Kidney (tissue), 13 donors: ENCODE measurements at regions not wholly inside any gene's neighbourhood (a gene's known extent, or its start where the extent isn't known, plus 50 kb on each side); places are given as distances from the start of the nearest gene placed in this dataset.

ENCODE experiments used
- DNase-seq, 5 donors: peaks; one replicate each; pipeline ENCODE4 v3.0.0-alpha.2; 2013 to 2020
- FAIRE-seq: peaks from 2 replicates; lab custom pipeline; 2012; peaks lifted over from hg19 to GRCh38; lab: Jason Lieb, UNC
- H3K27ac ChIP-seq, 2 donors: one replicate each; pipeline ENCODE4 v1.7.0; 2013; ENCODE audit warnings: low read depth in 2 of 2, low read length in 2 of 2, inconsistent platforms in 1 of 2
- H3K27me3 ChIP-seq: one replicate; pipeline ENCODE4 v1.7.1; 2013; ENCODE audit warnings: low read length, inconsistent platforms; ENCODE audit not compliant: control insufficient read depth, insufficient read depth
- H3K36me3 ChIP-seq, 3 donors: one replicate each; pipeline versions ENCODE4 v1.7.0 to v1.7.1; 2013; ENCODE audit warnings: low read length in 3 of 3, control low read depth in 1 of 3, inconsistent platforms in 1 of 3; ENCODE audit not compliant: insufficient read depth in 3 of 3, control insufficient read depth in 2 of 3
- H3K4me1 ChIP-seq, 3 donors: one replicate each; pipeline versions ENCODE4 v1.7.0 to v1.7.1; 2013; ENCODE audit warnings: low read length in 3 of 3, inconsistent platforms in 1 of 3, low read depth in 1 of 3; ENCODE audit not compliant: control insufficient read depth in 2 of 3, insufficient read depth in 2 of 3
- H3K4me3 ChIP-seq, 3 donors: one replicate each; pipeline versions ENCODE4 v1.7.0 to v1.8.1; 2013; ENCODE audit warnings: low read length in 3 of 3, control low read depth in 1 of 3, inconsistent platforms in 1 of 3
- H3K9ac ChIP-seq, 3 donors: one replicate each; pipeline versions ENCODE4 v1.7.0 to v1.7.1; 2013; ENCODE audit warnings: low read length in 3 of 3, control low read depth in 1 of 3, inconsistent platforms in 1 of 3
- H3K9me3 ChIP-seq, 3 donors: one replicate each; pipeline versions ENCODE4 v1.7.0 to v1.7.1; 2013; ENCODE audit warnings: low read length in 3 of 3, control low read depth in 1 of 3, inconsistent platforms in 1 of 3; ENCODE audit not compliant: control insufficient read depth in 2 of 3, insufficient read depth in 1 of 3
- intact Hi-C: fragments of 100-400 bp; cut with DNase I; formaldehyde crosslinking; loops from one replicate; pipeline ENCODE4 v1.11.1; 2022
- TF ChIP-seq, protein P1 (sequence below): IDR thresholded peaks from 3 replicates; pipeline ENCODE4 v1.5.1; 2012; ENCODE audit warnings: mild to moderate bottlenecking, moderate library complexity, borderline replicate concordance; ENCODE audit not compliant: insufficient read depth; ENCODE audit errors: extremely low read depth
- donor health status: control.
- donor health status: control.
- donor health status: control.
- donor health status: control.
- donor health status: control.
- donor health status: DM: yes; HTN: yes; CAD: no.
- donor health status: Normal renal cell carcinoma (clear cell type).

DNA sequence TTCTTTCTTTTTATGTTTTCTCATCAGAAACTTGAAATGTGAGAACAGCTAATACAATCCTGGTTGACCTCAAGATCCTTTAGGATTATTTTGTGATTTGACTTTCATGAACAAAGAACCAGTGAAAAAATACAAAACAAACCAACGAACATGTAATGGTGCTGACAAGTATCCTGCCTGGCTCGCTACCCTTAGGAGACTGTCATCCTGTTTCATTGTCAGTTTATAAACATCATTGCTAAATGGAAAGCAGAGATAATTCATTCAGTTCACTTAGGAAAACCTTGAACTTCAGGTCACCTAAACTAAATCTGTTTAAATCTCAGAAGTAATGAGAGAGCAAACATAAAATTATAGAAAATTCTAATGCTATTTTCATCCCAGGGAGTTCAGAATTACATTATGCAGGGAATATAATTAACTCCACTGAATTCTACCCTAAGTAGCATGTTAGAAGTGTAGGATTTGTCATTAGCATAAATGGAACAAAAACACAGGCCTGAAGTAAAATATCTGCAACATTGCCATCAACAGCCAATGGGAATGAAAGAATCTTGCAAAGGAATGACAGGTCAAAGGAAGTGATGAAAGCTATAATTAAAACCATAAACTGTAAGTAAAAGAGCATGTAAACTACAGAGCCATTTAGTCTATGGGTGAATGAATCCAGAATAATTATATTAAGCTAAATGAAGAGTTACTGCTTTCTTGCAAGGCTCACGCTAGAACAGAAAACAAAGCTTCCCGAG, 401.2 kb upstream of the MANEA start:
- TF ChIP-seq, protein P1, sequence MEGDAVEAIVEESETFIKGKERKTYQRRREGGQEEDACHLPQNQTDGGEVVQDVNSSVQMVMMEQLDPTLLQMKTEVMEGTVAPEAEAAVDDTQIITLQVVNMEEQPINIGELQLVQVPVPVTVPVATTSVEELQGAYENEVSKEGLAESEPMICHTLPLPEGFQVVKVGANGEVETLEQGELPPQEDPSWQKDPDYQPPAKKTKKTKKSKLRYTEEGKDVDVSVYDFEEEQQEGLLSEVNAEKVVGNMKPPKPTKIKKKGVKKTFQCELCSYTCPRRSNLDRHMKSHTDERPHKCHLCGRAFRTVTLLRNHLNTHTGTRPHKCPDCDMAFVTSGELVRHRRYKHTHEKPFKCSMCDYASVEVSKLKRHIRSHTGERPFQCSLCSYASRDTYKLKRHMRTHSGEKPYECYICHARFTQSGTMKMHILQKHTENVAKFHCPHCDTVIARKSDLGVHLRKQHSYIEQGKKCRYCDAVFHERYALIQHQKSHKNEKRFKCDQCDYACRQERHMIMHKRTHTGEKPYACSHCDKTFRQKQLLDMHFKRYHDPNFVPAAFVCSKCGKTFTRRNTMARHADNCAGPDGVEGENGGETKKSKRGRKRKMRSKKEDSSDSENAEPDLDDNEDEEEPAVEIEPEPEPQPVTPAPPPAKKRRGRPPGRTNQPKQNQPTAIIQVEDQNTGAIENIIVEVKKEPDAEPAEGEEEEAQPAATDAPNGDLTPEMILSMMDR, result no peak
- no peak for DNase-seq

DNA sequence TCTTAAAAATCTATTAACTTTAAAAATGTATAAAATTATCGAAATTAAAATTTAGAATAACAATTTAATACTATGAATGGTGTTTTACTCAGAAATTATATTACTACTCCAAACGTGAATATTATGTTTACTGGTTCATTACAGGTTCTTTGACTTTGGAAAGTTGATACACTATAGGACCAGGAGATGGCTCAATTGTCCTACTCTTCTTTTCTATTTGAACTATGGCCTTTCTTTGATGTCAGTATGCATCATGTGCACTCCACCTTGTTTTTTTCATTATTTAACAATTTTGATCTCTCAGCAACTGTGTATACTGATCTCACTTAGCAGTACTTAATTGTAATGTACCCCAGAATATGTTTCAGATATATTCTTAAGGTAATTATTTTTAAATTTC, 391.5 kb upstream of the MANEA start:
- TF ChIP-seq, protein P1, result no peak
- intact Hi-C loops, result no loop called here

More for the DNA sequence above, 401.2 kb upstream of the MANEA start:
- no peaks in the 10 kb centered on the region for H3K9me3 ChIP-seq
- no peak for FAIRE-seq
- intact Hi-C loops, result no loop called here
- H3K4me1 ChIP-seq, result no peaks in the 10 kb centered on the region
- no peak overlapping the region for H3K27ac ChIP-seq
- H3K4me3 ChIP-seq, result no peak overlapping the region
- no peaks in the 10 kb centered on the region for H3K36me3 ChIP-seq
- no peaks in the 10 kb centered on the region for H3K27me3 ChIP-seq
- no peak overlapping the region for H3K9ac ChIP-seq

DNA sequence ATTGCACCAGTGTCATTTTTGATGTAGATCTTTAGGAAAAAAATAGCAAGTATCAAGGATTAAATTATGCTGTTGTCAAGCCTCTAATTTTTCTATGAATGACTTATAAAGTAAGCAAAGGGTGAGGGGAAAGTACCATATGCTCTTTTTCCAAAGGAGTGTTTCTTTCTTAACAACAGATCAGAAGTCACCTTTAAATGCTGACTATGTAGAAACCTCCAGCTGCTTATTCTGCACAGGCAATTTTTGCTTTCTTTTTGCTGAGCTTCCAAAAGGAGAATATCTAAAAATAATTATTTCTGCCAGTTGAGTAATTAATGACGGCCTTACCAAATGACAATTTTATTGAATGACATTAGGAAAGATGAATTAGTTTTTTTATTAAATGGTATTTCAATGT, 390.6 kb upstream of the MANEA start:
- no peaks in the 10 kb centered on the region for H3K27me3 ChIP-seq
- no peak overlapping the region for H3K9ac ChIP-seq
- H3K9me3 ChIP-seq, result no peaks in the 10 kb centered on the region
- FAIRE-seq (no peak), DNase-seq (no peak)
- H3K4me3 ChIP-seq, result no peak overlapping the region
- TF ChIP-seq, protein P1, result no peak
- no peak overlapping the region for H3K27ac ChIP-seq
- no peaks in the 10 kb centered on the region for H3K36me3 ChIP-seq
- intact Hi-C loops, result no loop called here
- no peaks in the 10 kb centered on the region for H3K4me1 ChIP-seq

More for the DNA sequence above, 391.5 kb upstream of the MANEA start:
- FAIRE-seq, result no peak
- Histone ChIP-seq H3K9me3 (no peaks in the 10 kb centered on the region), H3K36me3 (no peaks in the 10 kb centered on the region), H3K27me3 (no peaks in the 10 kb centered on the region), H3K4me1 (no peaks in the 10 kb centered on the region), H3K27ac (no peak overlapping the region), H3K4me3 (no peak overlapping the region), H3K9ac (no peak overlapping the region)
- DNase-seq, result no peak

DNA sequence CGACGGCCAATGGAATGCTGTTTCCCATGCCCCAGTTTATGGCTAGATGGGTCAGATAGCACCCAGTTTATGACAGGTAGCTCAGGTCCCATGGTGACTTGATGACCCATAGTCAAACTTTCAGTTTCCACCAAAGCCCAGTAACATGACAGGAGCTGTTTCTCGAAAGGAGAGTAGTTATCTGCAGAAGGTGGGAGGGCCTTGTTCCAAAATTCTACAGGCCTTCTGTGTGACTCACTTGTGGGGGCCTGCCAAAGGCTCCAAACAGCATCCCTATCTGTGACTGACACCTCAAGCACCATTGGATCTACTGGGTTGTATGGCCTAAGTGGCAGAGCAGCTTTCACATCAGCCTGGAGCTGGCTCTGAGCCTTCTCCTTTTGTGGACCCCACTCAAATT, 379.7 kb upstream of the MANEA start:
- no peaks in the 10 kb centered on the region for H3K27me3 ChIP-seq
- H3K9me3 ChIP-seq, result no peaks in the 10 kb centered on the region
- H3K27ac ChIP-seq, result no peak overlapping the region
- H3K36me3 ChIP-seq, result no peaks in the 10 kb centered on the region
- DNase-seq, result no peak
- H3K9ac ChIP-seq, result no peak overlapping the region
- TF ChIP-seq, protein P1, result no peak
- no peak for FAIRE-seq
- H3K4me3 ChIP-seq, result no peak overlapping the region
- no peaks in the 10 kb centered on the region for H3K4me1 ChIP-seq
- intact Hi-C loops, result no loop called here
